HepG2 (cell line): ENCODE measurements at regions not wholly inside any gene's neighbourhood (a gene's known extent, or its start where the extent isn't known, plus 50 kb on each side); places are given as distances from the start of the nearest gene placed in this dataset.

Experiments used
- ATAC-seq: fragments of 200-7000 bp; cut with Tn5 transposase; 3 replicates; pipeline ENCODE4 v1.9.1; 2020; ENCODE audit warnings: mild to moderate bottlenecking, moderate library complexity
- BruUV-seq: library from RNA; stranded (reverse); fragments of 400-500 nt; replicated peaks from 2 replicates; lab custom pipeline; 2021; lab: Mats Ljungman, UMichigan
- CTCF ChIA-PET: fragments of 300-600 bp; formaldehyde crosslinking; extraction: SDS; loops from one replicate; lab custom pipeline; 2021; ENCODE audit warnings: low total read pairs, inconsistent platforms, low intra/inter-chr PET ratio; lab: Yijun Ruan, JAX
- POLR2A ChIA-PET: fragments of 350-600 bp; sonication (Branson Sonifier 250); formaldehyde crosslinking; loops from one replicate; lab custom pipeline; 2020; ENCODE audit warnings: antibody characterized with exemption, inconsistent platforms; lab: Yijun Ruan, JAX
- DNase-seq: peaks from one replicate; pipeline ENCODE4 v3.0.0-alpha.2; 2015; ENCODE audit warnings: low spot score
- FAIRE-seq: peaks from 3 replicates; lab custom pipeline; 2011; peaks lifted over from hg19 to GRCh38; lab: Jason Lieb, UNC
- H2AFZ ChIP-seq: one replicate; pipeline ENCODE4 v1.6.1; 2011; ENCODE audit warnings: low read length, inconsistent platforms
- H3K27ac ChIP-seq: fragments of 300-600 bp; 3 replicates; pipeline ENCODE4 v1.8.0; 2011; ENCODE audit warnings: mixed run types, mild to moderate bottlenecking, mixed read lengths, low read length, inconsistent platforms; ENCODE audit not compliant: insufficient read depth; ENCODE audit errors: extremely low read length
- H3K27me3 ChIP-seq, 2 experiments: fragments of 200-600 bp in 1 of 2; 2 replicates in 1 of 2; 3 replicates in 1 of 2; pipeline versions ENCODE4 v1.6.0 to v1.8.0; 2011; ENCODE audit warnings: low read length in 2 of 2, mild to moderate bottlenecking in 2 of 2, moderate library complexity in 2 of 2, inconsistent platforms in 1 of 2; ENCODE audit not compliant: insufficient read depth in 2 of 2, control insufficient read depth in 1 of 2
- H3K36me3 ChIP-seq, 2 experiments: fragments of 200-600 bp in 1 of 2; replicated peaks in 1 of 2; 2 replicates in 1 of 2; 3 replicates in 1 of 2; pipeline versions ENCODE4 v1.5.1 to v1.8.0; 2011; ENCODE audit warnings: low read length in 2 of 2, inconsistent platforms in 1 of 2; ENCODE audit not compliant: insufficient read depth in 2 of 2, control insufficient read depth in 1 of 2
- H3K4me1 ChIP-seq: 2 replicates; pipeline ENCODE4 v1.5.1; 2012; ENCODE audit warnings: low read length, inconsistent platforms; ENCODE audit not compliant: insufficient read depth
- H3K4me2 ChIP-seq: 2 replicates; pipeline ENCODE4 v1.6.0; 2011; ENCODE audit warnings: low read depth, low read length, inconsistent platforms
- H3K4me3 ChIP-seq, 3 experiments: fragments of 200-600 bp in 1 of 3; sonication (generic), shearing (Covaris generic) in 1 of 3; replicated peaks in 1 of 3; 2 replicates each; pipeline ENCODE4 v1.5.1; 2011 to 2016; ENCODE audit warnings: low read length in 3 of 3, inconsistent platforms in 2 of 3, low read depth in 2 of 3, mild to moderate bottlenecking in 2 of 3, control low read depth in 1 of 3, mixed read lengths in 1 of 3; ENCODE audit not compliant: insufficient read depth in 1 of 3
- H3K79me2 ChIP-seq: one replicate; pipeline ENCODE4 v1.6.1; 2011; ENCODE audit warnings: low read length, inconsistent platforms; ENCODE audit not compliant: insufficient read depth
- H3K9ac ChIP-seq: 2 replicates; pipeline ENCODE4 v1.6.0; 2011; ENCODE audit warnings: mild to moderate bottlenecking, low read depth, low read length, inconsistent platforms; ENCODE audit not compliant: insufficient read depth
- H3K9me3 ChIP-seq: 2 replicates; pipeline ENCODE4 v1.5.1; 2012; ENCODE audit warnings: mild to moderate bottlenecking, low read length
- H4K20me1 ChIP-seq: 2 replicates; pipeline ENCODE4 v1.6.0; 2011; ENCODE audit warnings: inconsistent platforms, mild to moderate bottlenecking, low read length, moderate library complexity; ENCODE audit not compliant: insufficient read depth
- AGO2 ChIP-seq: fragments of 200-400 bp; formaldehyde crosslinking; optimal IDR thresholded peaks from 2 replicates; pipeline ENCODE3; 2017; ENCODE audit warnings: mild to moderate bottlenecking, low read depth, low read length, moderate library complexity
- FOXA3 ChIP-seq: IDR thresholded peaks from 2 replicates; pipeline ENCODE4 v1.6.1; 2016; ENCODE audit warnings: missing genetic modification reagents, missing compliant biosample characterization
- GRHL1 ChIP-seq: sonication (generic); formaldehyde crosslinking; conservative IDR thresholded peaks from 2 replicates; pipeline ENCODE4 v1.8.0; 2022; ENCODE audit warnings: missing genetic modification reagents
- KLF16 ChIP-seq, 2 experiments: sonication (generic) in 1 of 2; formaldehyde crosslinking in 1 of 2; IDR thresholded peaks; 2 replicates each; pipeline versions ENCODE4 v1.6.1 to v1.8.0; 2016 to 2023; ENCODE audit warnings: missing genetic modification reagents in 2 of 2, missing compliant biosample characterization in 1 of 2
- MBNL3 ChIP-seq: fragments of 250-450 bp; sonication (Bioruptor Pico); conservative IDR thresholded peaks from 2 replicates; pipeline ENCODE4 v1.8.0; 2022; ENCODE audit warnings: mild to moderate bottlenecking, inconsistent platforms
- NRL ChIP-seq: sonication (generic); formaldehyde crosslinking; IDR thresholded peaks from 2 replicates; pipeline ENCODE4 v1.5.0; 2020; ENCODE audit warnings: missing genetic modification reagents, mild to moderate bottlenecking, moderate library complexity, borderline replicate concordance
- RXRA ChIP-seq: sonication (generic); formaldehyde crosslinking; IDR thresholded peaks from 2 replicates; pipeline ENCODE4 v1.5.1; 2020; ENCODE audit warnings: missing genetic modification reagents
- SP4 ChIP-seq: sonication (generic); formaldehyde crosslinking; IDR thresholded peaks from 2 replicates; pipeline ENCODE4 v1.8.1; 2023; ENCODE audit warnings: mild to moderate bottlenecking, missing genetic modification reagents
- TFE3 ChIP-seq: IDR thresholded peaks from 2 replicates; pipeline ENCODE4 v1.6.1; 2016
- U2AF1 ChIP-seq: fragments of 200-400 bp; formaldehyde crosslinking; optimal IDR thresholded peaks from 2 replicates; pipeline ENCODE3; 2017; ENCODE audit warnings: mild to moderate bottlenecking, low read depth, low read length
- ZBTB8A ChIP-seq: sonication (generic); formaldehyde crosslinking; IDR thresholded peaks from 2 replicates; pipeline ENCODE4 v1.4.0; 2020; ENCODE audit warnings: mild to moderate bottlenecking, low read depth, missing genetic modification reagents, borderline replicate concordance
- ZNF333 ChIP-seq: sonication (generic); formaldehyde crosslinking; IDR thresholded peaks from 2 replicates; pipeline ENCODE4 v1.4.0; 2020; ENCODE audit warnings: mild to moderate bottlenecking, missing genetic modification reagents, borderline replicate concordance
- ZNF33A ChIP-seq: sonication (generic); formaldehyde crosslinking; IDR thresholded peaks from 2 replicates; pipeline ENCODE4 v1.5.1; 2020; ENCODE audit warnings: missing genetic modification reagents, mild to moderate bottlenecking, moderate library complexity, borderline replicate concordance
- ZNF350 ChIP-seq: sonication (generic); formaldehyde crosslinking; IDR thresholded peaks from 2 replicates; pipeline ENCODE4 v1.4.0; 2020; ENCODE audit warnings: mild to moderate bottlenecking, low read depth, missing genetic modification reagents, borderline replicate concordance
- ZNF589 ChIP-seq: sonication (generic); formaldehyde crosslinking; conservative IDR thresholded peaks from 2 replicates; pipeline ENCODE4 v1.8.0; 2022; ENCODE audit warnings: mild to moderate bottlenecking, moderate library complexity, missing genetic modification reagents
- ZNF597 ChIP-seq: sonication (generic); formaldehyde crosslinking; IDR thresholded peaks from 2 replicates; pipeline ENCODE4 v1.5.0; 2020; ENCODE audit warnings: missing genetic modification reagents
- ZNF770 ChIP-seq: sonication (generic); formaldehyde crosslinking; IDR thresholded peaks from 2 replicates; pipeline ENCODE4 v1.5.0; 2020; ENCODE audit warnings: mild to moderate bottlenecking, missing genetic modification reagents
- WGBS: methylation state at CpG from one replicate; pipeline ENCODE4 v1.1.6; 2017; ENCODE audit warnings: low lambda C conversion rate; 5-methylcytosine and 5-hydroxymethylcytosine counted together
- in situ Hi-C: cut with HindIII; loops from 2 replicates; pipeline ENCODE4 v1.10.0; 2017; ENCODE audit warnings: low pct_unique_long_range_greater_than_20kb; ENCODE audit not compliant: extremely low pct_ligation_motif_present
- intact Hi-C: fragments of 100-400 bp; cut with micrococcal nuclease; formaldehyde crosslinking; loops from one replicate; pipeline ENCODE4 v1.10.0; 2022; ENCODE audit not compliant: unreplicated experiment

- DNase-seq = no peak
- Histone ChIP-seq H3K9me3 (no peaks in the 10 kb centered on the region), H3K4me3 (no peak overlapping the region), H2AFZ (no peak overlapping the region), H3K79me2 (no peaks in the 10 kb centered on the region), H3K4me1 (no peaks in the 10 kb centered on the region), H3K27me3 (no peaks in the 10 kb centered on the region; a peak in 1 of 5 replicates), H3K27ac (no peak overlapping the region), H3K9ac (no peak overlapping the region), H4K20me1 (no peaks in the 10 kb centered on the region), H3K4me2 (no peak overlapping the region), H3K36me3 (no peaks in the 10 kb centered on the region)
- POLR2A ChIA-PET = no interaction called here
- 11% methylated on average over 4 of the region's 4 CpGs for WGBS
- FAIRE-seq = no peak
- in situ Hi-C loops (no loop called here), intact Hi-C loops (no loop called here)
- no TSS peak for BruUV-seq
- CTCF ChIA-PET = no interaction called here
- no peak for ATAC-seq
- no peak for TF ChIP-seq U2AF1
- TF ChIP-seq SP4 (CRISPR knock-in tag) = no peak
- no peak for TF ChIP-seq GRHL1 (CRISPR knock-in tag)
- TF ChIP-seq ZNF333 = no peak
- TF ChIP-seq TFE3 = no peak
- TF ChIP-seq MBNL3 (CRISPR knock-in tag) = no peak
- TF ChIP-seq ZBTB8A (CRISPR knock-in tag) = no peak
- no peak for TF ChIP-seq NRL
- TF ChIP-seq ZNF589 (CRISPR knock-in tag) = no peak
- TF ChIP-seq ZNF350 (CRISPR knock-in tag) = no peak
- TF ChIP-seq KLF16 (CRISPR knock-in tag; IDR thresholded peaks at IDR 0.05) = no peak
- no peak for TF ChIP-seq FOXA3 (CRISPR knock-in tag)
- TF ChIP-seq AGO2 = no peak
- no peak for TF ChIP-seq RXRA
- no peak for TF ChIP-seq ZNF33A
- TF ChIP-seq ZNF597 (CRISPR knock-in tag) = no peak
- no peak for TF ChIP-seq ZNF770 (CRISPR knock-in tag)
These were observed 84.1 kb upstream of the CXCL12 start for GRCh38 chr10:44468965-44469364.
